WTC11 (cell line): ENCODE measurements at regions not wholly inside any gene's neighbourhood (a gene's known extent, or its start where the extent isn't known, plus 50 kb on each side); places are given as distances from the start of the nearest gene placed in this dataset.

Experiments used
- ATAC-seq: fragments of 200-7000 bp; cut with Tn5 transposase; 2 replicates; pipeline ENCODE4 v1.10.0; 2021; ENCODE audit warnings: mild to moderate bottlenecking, moderate library complexity
- CTCF ChIA-PET: fragments of 300-600 bp; sonication (Branson Sonifier 250); formaldehyde crosslinking; loops from one replicate; lab custom pipeline; 2021; ENCODE audit warnings: antibody characterized with exemption; lab: Charles Lee
- POLR2A ChIA-PET: fragments of 350-600 bp; sonication (Branson Sonifier 250); formaldehyde crosslinking; loops from one replicate; lab custom pipeline; 2021; ENCODE audit warnings: antibody characterized with exemption; lab: Charles Lee
- DNase-seq: peaks from one replicate; pipeline ENCODE4 v3.0.0; 2021; ENCODE audit warnings: low spot score
- H3K27ac Mint-ChIP-seq: 2 replicates; pipeline ENCODE4 v1.8.0; 2021; ENCODE audit warnings: mixed read lengths
- H3K27me3 Mint-ChIP-seq: 2 replicates; pipeline ENCODE4 v1.8.0; 2021; ENCODE audit warnings: low read depth, mild to moderate bottlenecking, moderate library complexity, mixed read lengths
- H3K36me3 Mint-ChIP-seq: 2 replicates; pipeline ENCODE4 v1.8.0; 2021; ENCODE audit warnings: mixed read lengths
- H3K4me1 Mint-ChIP-seq: 2 replicates; pipeline ENCODE4 v1.8.0; 2022; ENCODE audit warnings: mixed read lengths
- H3K4me3 Mint-ChIP-seq: 2 replicates; pipeline ENCODE4 v1.8.0; 2021; ENCODE audit warnings: mild to moderate bottlenecking, moderate library complexity, mixed read lengths
- H3K9me3 Mint-ChIP-seq: 2 replicates; pipeline ENCODE4 v1.8.0; 2021; ENCODE audit warnings: mixed read lengths
- AR ChIP-seq: fragments of 250-450 bp; sonication (Bioruptor Pico); IDR thresholded peaks from 2 replicates; pipeline ENCODE4 v1.9.0; 2021; ENCODE audit warnings: mild to moderate bottlenecking
- CREB1 ChIP-seq: sonication (generic); formaldehyde crosslinking; IDR thresholded peaks from 2 replicates; pipeline ENCODE4 v1.8.0; 2023; ENCODE audit warnings: mild to moderate bottlenecking, missing genetic modification reagents
- CREM ChIP-seq: sonication (generic); formaldehyde crosslinking; IDR thresholded peaks from 2 replicates; pipeline ENCODE4 v1.8.1; 2022; ENCODE audit warnings: mild to moderate bottlenecking, missing genetic modification reagents, moderate library complexity
- EMX1 ChIP-seq: fragments of 250-450 bp; sonication (Bioruptor Pico); IDR thresholded peaks from 2 replicates; pipeline ENCODE4 v1.8.0; 2021; ENCODE audit warnings: mild to moderate bottlenecking
- ETV6 ChIP-seq: sonication (generic); formaldehyde crosslinking; IDR thresholded peaks from 2 replicates; pipeline ENCODE4 v1.8.1; 2022; ENCODE audit warnings: mild to moderate bottlenecking, missing genetic modification reagents
- FOXK1 ChIP-seq: sonication (generic); formaldehyde crosslinking; IDR thresholded peaks from 2 replicates; pipeline ENCODE4 v1.8.0; 2022; ENCODE audit warnings: mild to moderate bottlenecking, moderate library complexity, missing genetic modification reagents
- GABPB1 ChIP-seq: sonication (generic); formaldehyde crosslinking; IDR thresholded peaks from 2 replicates; pipeline ENCODE4 v1.8.1; 2023; ENCODE audit warnings: mild to moderate bottlenecking, missing genetic modification reagents
- GRHL2 ChIP-seq: fragments of 250-450 bp; sonication (Bioruptor Pico); IDR thresholded peaks from 2 replicates; pipeline ENCODE4 v1.8.0; 2022; ENCODE audit warnings: mild to moderate bottlenecking, moderate library complexity; ENCODE audit not compliant: insufficient replicate concordance, severe bottlenecking
- GTF2I ChIP-seq: fragments of 250-450 bp; sonication (Bioruptor Pico); conservative IDR thresholded peaks from 2 replicates; pipeline ENCODE4 v1.4.0; 2021; ENCODE audit warnings: mild to moderate bottlenecking
- IRF2 ChIP-seq: sonication (generic); formaldehyde crosslinking; IDR thresholded peaks from 2 replicates; pipeline ENCODE4 v1.8.0; 2022; ENCODE audit warnings: low read depth, missing genetic modification reagents, borderline replicate concordance
- NR2C2 ChIP-seq: sonication (generic); formaldehyde crosslinking; IDR thresholded peaks from 2 replicates; pipeline ENCODE4 v1.8.0; 2022; ENCODE audit warnings: mild to moderate bottlenecking, missing genetic modification reagents
- TEAD1 ChIP-seq: sonication (generic); formaldehyde crosslinking; IDR thresholded peaks from 2 replicates; pipeline ENCODE4 v1.8.0; 2022; ENCODE audit warnings: mild to moderate bottlenecking, missing genetic modification reagents
- TP53 ChIP-seq: sonication (generic); formaldehyde crosslinking; IDR thresholded peaks from 2 replicates; pipeline ENCODE4 v1.8.1; 2023; ENCODE audit warnings: mild to moderate bottlenecking, missing genetic modification reagents
- ZMAT4 ChIP-seq: fragments of 250-450 bp; sonication (Bioruptor Pico); IDR thresholded peaks from 2 replicates; pipeline ENCODE4 v1.9.0; 2021; ENCODE audit warnings: mild to moderate bottlenecking
- ZNF121 ChIP-seq: sonication (generic); formaldehyde crosslinking; IDR thresholded peaks from 2 replicates; pipeline ENCODE4 v1.8.0; 2023; ENCODE audit warnings: missing genetic modification reagents
- ZNF317 ChIP-seq: sonication (generic); formaldehyde crosslinking; IDR thresholded peaks from 2 replicates; pipeline ENCODE4 v1.8.1; 2023; ENCODE audit warnings: low read depth, mild to moderate bottlenecking, moderate library complexity, missing genetic modification reagents, borderline replicate concordance
- ZNF416 ChIP-seq: fragments of 250-450 bp; sonication (Bioruptor Pico); IDR thresholded peaks from 2 replicates; pipeline ENCODE4 v1.9.0; 2021; ENCODE audit warnings: mild to moderate bottlenecking, inconsistent platforms
- ZNF532 ChIP-seq: fragments of 250-450 bp; sonication (Bioruptor Pico); IDR thresholded peaks from 2 replicates; pipeline ENCODE4 v1.9.0; 2021; ENCODE audit warnings: mild to moderate bottlenecking, borderline replicate concordance
- ZNF671 ChIP-seq: fragments of 250-450 bp; sonication (Bioruptor Pico); IDR thresholded peaks from 2 replicates; pipeline ENCODE4 v1.8.0; 2021; ENCODE audit warnings: mild to moderate bottlenecking
- TF ChIP-seq, protein P1 (sequence below): sonication (generic); formaldehyde crosslinking; IDR thresholded peaks from 2 replicates; pipeline ENCODE4 v1.8.1; 2022; ENCODE audit warnings: low read depth, missing genetic modification reagents, borderline replicate concordance
- TF ChIP-seq, protein P2 (sequence below): sonication (generic); formaldehyde crosslinking; IDR thresholded peaks from 2 replicates; pipeline ENCODE4 v1.8.0; 2023; ENCODE audit warnings: mild to moderate bottlenecking, missing genetic modification reagents
- TF ChIP-seq, protein P3 (sequence below): sonication (generic); formaldehyde crosslinking; IDR thresholded peaks from 2 replicates; pipeline ENCODE4 v1.8.0; 2023; ENCODE audit warnings: missing genetic modification reagents
- TF ChIP-seq, protein P4 (sequence below): sonication (generic); formaldehyde crosslinking; IDR thresholded peaks from 2 replicates; pipeline ENCODE4 v1.8.0; 2022; ENCODE audit warnings: mild to moderate bottlenecking, missing genetic modification reagents
- TF ChIP-seq, protein P5 (sequence below): sonication (generic); formaldehyde crosslinking; IDR thresholded peaks from 2 replicates; pipeline ENCODE4 v1.8.0; 2022; ENCODE audit warnings: mild to moderate bottlenecking, missing genetic modification reagents

DNA sequence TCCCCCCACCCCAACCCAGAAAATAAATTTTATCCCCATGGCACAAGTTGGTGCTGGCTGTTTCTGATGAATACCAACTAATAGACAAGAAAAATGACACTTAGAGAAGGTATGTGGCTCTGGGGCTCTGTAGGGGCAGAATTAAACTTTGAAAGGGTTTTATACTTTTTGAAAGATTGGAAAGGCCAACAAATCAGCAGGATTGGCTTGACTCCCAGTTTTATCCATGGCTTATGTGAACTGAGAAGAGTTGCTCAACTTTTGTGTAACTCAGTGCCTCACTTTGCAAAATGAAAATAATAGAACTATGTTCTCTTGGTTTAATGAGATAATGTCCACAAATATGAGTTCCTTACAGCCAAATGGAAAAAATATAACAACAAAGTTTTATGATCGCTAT lies 288.9 kb upstream of the KIF2A start (continued):
- TF ChIP-seq EMX1 (CRISPR knock-in tag) (no peak), GTF2I (CRISPR knock-in tag) (no peak), ZNF532 (CRISPR knock-in tag) (no peak), AR (CRISPR knock-in tag) (no peak), FOXK1 (no peak), TP53 (CRISPR knock-in tag) (no peak), NR2C2 (CRISPR knock-in tag) (no peak)
- TF ChIP-seq, all 79 proteins: peak for 0

GRCh38 chr5:62029303-62029702 lies 276.7 kb upstream of the KIF2A start:
- no peak for DNase-seq
- Mint-ChIP-seq H3K9me3 (peaks cover 34% of the 10 kb centered on the region), H3K27ac (no peak overlapping the region)
- TF ChIP-seq ZNF317 (no peak), ZNF416 (CRISPR knock-in tag) (no peak), IRF2 (CRISPR knock-in tag) (no peak), ZMAT4 (CRISPR knock-in tag) (no peak), TEAD1 (no peak), ZNF121 (no peak), ZNF671 (CRISPR knock-in tag) (no peak), ETV6 (CRISPR knock-in tag) (no peak), CREM (CRISPR knock-in tag) (no peak), CREB1 (CRISPR knock-in tag) (no peak), GABPB1 (CRISPR knock-in tag) (no peak), GRHL2 (CRISPR knock-in tag) (no peak)
- TF ChIP-seq, protein P1, sequence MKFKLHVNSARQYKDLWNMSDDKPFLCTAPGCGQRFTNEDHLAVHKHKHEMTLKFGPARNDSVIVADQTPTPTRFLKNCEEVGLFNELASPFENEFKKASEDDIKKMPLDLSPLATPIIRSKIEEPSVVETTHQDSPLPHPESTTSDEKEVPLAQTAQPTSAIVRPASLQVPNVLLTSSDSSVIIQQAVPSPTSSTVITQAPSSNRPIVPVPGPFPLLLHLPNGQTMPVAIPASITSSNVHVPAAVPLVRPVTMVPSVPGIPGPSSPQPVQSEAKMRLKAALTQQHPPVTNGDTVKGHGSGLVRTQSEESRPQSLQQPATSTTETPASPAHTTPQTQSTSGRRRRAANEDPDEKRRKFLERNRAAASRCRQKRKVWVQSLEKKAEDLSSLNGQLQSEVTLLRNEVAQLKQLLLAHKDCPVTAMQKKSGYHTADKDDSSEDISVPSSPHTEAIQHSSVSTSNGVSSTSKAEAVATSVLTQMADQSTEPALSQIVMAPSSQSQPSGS (CRISPR knock-in tag) = no peak
- TF ChIP-seq, protein P2, sequence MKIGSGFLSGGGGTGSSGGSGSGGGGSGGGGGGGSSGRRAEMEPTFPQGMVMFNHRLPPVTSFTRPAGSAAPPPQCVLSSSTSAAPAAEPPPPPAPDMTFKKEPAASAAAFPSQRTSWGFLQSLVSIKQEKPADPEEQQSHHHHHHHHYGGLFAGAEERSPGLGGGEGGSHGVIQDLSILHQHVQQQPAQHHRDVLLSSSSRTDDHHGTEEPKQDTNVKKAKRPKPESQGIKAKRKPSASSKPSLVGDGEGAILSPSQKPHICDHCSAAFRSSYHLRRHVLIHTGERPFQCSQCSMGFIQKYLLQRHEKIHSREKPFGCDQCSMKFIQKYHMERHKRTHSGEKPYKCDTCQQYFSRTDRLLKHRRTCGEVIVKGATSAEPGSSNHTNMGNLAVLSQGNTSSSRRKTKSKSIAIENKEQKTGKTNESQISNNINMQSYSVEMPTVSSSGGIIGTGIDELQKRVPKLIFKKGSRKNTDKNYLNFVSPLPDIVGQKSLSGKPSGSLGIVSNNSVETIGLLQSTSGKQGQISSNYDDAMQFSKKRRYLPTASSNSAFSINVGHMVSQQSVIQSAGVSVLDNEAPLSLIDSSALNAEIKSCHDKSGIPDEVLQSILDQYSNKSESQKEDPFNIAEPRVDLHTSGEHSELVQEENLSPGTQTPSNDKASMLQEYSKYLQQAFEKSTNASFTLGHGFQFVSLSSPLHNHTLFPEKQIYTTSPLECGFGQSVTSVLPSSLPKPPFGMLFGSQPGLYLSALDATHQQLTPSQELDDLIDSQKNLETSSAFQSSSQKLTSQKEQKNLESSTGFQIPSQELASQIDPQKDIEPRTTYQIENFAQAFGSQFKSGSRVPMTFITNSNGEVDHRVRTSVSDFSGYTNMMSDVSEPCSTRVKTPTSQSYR (CRISPR knock-in tag) = no peak
- TF ChIP-seq, protein P3, sequence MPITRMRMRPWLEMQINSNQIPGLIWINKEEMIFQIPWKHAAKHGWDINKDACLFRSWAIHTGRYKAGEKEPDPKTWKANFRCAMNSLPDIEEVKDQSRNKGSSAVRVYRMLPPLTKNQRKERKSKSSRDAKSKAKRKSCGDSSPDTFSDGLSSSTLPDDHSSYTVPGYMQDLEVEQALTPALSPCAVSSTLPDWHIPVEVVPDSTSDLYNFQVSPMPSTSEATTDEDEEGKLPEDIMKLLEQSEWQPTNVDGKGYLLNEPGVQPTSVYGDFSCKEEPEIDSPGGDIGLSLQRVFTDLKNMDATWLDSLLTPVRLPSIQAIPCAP (CRISPR knock-in tag) = no peak
- TF ChIP-seq, protein P4, sequence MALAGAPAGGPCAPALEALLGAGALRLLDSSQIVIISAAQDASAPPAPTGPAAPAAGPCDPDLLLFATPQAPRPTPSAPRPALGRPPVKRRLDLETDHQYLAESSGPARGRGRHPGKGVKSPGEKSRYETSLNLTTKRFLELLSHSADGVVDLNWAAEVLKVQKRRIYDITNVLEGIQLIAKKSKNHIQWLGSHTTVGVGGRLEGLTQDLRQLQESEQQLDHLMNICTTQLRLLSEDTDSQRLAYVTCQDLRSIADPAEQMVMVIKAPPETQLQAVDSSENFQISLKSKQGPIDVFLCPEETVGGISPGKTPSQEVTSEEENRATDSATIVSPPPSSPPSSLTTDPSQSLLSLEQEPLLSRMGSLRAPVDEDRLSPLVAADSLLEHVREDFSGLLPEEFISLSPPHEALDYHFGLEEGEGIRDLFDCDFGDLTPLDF (CRISPR knock-in tag) = no peak
- TF ChIP-seq, protein P5, sequence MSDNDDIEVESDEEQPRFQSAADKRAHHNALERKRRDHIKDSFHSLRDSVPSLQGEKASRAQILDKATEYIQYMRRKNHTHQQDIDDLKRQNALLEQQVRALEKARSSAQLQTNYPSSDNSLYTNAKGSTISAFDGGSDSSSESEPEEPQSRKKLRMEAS (CRISPR knock-in tag) = no peak

More at GRCh38 chr5:62029303-62029702, 276.7 kb upstream of the KIF2A start:
- POLR2A ChIA-PET = no interaction called here
- CTCF ChIA-PET = no interaction called here
- H3K4me3 Mint-ChIP-seq = no peak overlapping the region
- H3K4me1 Mint-ChIP-seq = peaks cover 6% of the 10 kb centered on the region; the same call in 1 of the 2 replicates
- H3K27me3 Mint-ChIP-seq = peaks cover 31% of the 10 kb centered on the region
- no peak for ATAC-seq
- peaks cover 15% of the 10 kb centered on the region for H3K36me3 Mint-ChIP-seq
